NCI-H2171 (cell line): ENCODE measurements at regions not wholly inside any gene's neighbourhood (a gene's known extent, or its start where the extent isn't known, plus 50 kb on each side); places are given as distances from the start of the nearest gene placed in this dataset.

Experiments
- DNase-seq: peaks from one replicate; lab custom pipeline; 2025; lab: John Stamatoyannopoulos, UW

DNA sequence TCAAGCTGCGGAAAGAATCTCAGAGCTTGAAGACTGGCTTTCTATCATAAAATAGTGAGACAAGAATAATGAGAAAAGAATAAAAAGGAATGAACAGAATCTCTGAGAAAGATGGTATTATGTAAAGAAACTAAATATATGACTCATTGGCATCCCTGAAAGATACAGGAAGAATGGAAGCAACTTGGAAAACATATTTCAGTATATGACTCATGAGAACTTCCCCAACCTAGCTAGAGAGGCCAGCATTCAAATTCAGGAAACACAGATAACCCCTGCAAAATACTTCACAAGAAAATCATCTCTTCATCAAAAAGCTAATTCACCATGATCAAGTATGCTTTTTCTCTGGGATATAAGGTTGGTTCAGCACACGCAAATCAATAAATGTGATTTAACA lies 2318.0 kb downstream of the PCDH9 start:
- DNase-seq, result no peak

DNA sequence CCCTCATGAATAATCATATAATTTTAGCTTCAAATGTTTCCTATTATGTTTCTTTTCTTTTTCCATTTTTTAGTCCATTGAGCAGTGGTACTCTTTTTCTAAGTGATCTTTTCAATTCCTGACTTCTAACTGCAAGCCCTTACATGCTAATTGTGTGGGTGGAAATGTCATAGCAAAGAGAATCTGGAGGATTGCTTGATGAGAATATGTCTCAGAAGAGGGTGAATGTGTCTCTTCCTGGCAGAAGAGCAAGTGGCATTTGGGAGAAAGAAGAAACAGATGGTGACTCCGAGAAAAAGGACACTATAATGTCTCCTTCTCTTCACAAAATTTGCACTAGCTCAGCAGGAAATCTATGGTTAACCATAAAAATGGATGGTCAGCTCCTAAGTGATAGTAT lies 2320.0 kb downstream of the PCDH9 start:
- DNase-seq, result no peak

DNA sequence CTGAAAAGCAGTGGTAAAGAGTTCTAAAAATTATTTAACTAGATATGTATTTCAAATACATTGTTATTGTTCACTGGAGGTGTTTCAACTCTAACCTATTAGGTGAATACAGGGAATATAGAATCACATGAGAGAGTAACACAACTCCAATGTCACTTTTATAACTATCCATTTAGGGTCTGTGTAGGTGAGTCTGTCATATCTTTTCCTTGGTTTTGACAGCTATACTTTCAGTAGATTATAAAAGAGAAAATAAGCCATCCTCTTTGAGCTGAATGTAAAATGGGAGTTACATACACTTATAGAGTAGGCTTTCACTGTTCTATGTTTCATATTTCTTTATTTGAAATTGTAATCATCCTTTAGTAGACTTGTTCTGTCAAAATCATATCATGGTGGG lies 2321.0 kb downstream of the PCDH9 start:
- DNase-seq, result no peak

- DNase-seq, result no peak
Measured at GRCh38 chr13:64900039-64900438, 2330.1 kb downstream of the PCDH9 start.

GRCh38 chr13:64884976-64885375 lies 2345.2 kb downstream of the PCDH9 start:
- DNase-seq, result no peak

- DNase-seq, result no peak
Measured at GRCh38 chr13:64877176-64877575, 2353.0 kb downstream of the PCDH9 start.

- DNase-seq, result no peak
Measured at GRCh38 chr13:64871742-64872141, 2358.4 kb downstream of the PCDH9 start.

DNA sequence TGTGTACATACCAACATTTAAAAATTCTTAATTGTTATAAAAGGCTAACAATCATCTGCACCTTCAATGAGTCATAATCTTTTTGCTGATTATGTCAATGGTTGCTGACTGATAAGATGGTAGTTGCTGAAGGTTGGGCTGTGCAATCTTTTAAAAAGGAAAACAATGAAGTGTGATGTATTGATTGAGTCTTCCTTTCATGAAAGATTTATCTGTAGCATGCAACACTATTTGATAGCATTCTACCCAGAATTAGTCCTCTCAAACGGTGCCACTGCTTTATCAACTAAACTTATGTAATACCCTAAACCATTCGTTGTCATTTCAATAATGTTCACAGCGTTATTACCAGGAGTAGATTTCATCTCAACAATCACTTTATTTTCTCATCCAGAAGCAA lies 2360.6 kb downstream of the PCDH9 start:
- DNase-seq, result no peak

- no peak for DNase-seq
Measured at GRCh38 chr13:64867856-64868255, 2362.3 kb downstream of the PCDH9 start.

DNA sequence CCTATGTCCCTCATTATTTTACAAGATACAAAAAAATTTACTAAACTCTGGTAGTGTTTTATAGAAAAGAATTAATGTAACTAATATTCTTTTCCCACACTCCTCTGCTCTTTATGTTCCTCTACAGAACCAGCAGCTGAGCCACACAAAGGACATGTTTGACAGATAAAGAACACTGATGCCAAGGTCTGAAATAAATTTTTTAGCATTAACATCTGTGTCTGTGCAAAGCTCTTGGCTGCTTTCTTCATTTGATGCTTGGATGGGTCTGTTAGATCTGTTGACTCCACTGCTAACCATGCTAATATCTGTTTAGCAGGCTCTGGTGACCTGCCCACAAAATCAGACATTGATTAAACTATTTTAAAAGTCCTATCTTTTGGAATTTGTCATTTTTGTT lies 2363.8 kb downstream of the PCDH9 start:
- no peak for DNase-seq

- DNase-seq, result no peak
Measured at GRCh38 chr13:64855506-64855905, 2374.6 kb downstream of the PCDH9 start.

GRCh38 chr13:64850017-64850416 lies 2380.1 kb downstream of the PCDH9 start:
- no peak for DNase-seq

GRCh38 chr13:64849196-64849595 lies 2380.9 kb downstream of the PCDH9 start:
- DNase-seq, result no peak

DNA sequence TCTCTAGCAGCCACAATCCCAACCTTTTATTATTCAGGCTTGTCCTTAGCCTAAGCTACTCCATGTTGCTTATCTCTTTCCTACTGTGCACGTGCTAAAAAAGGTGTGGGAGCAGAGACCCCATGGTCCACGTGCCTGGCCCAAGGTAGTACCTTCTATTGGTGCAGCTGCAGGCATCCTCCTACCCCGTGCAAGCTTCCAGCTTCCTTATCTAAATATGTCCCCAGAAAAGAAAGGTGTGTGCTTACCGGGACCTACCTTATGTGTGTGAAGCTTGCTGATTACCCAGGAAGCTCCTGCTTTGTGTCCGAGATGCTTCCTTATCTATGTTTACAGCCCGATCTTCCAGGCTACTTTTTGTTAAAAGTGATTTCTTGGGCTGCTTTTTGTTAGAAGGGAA lies 2382.4 kb downstream of the PCDH9 start:
- no peak for DNase-seq

GRCh38 chr13:64845110-64845509 lies 2385.0 kb downstream of the PCDH9 start:
- DNase-seq, result no peak

- DNase-seq, result no peak
Measured at GRCh38 chr13:64819081-64819480, 2411.1 kb downstream of the PCDH9 start.

DNA sequence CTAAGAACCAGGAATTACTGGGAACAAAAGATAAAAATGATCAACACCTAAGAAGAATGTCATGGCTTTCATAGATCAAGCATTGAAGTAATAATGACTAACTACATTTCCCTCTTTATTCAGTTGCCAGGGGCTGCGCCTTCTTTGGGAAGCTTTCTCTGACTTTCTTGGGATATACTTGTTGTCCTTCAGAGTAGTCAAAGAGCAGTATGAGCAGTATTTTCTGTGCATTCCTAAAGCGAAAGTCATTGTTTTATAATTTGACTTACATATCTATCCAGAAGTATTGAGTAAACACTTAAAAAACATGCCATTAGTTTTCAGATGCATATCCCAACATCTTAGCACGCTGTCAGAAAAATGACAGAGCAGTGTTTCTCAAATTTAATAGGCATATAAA lies 2412.4 kb downstream of the PCDH9 start:
- no peak for DNase-seq

- no peak for DNase-seq
Measured at GRCh38 chr13:64810750-64811149, 2419.4 kb downstream of the PCDH9 start.

GRCh38 chr13:64808704-64809103 lies 2421.4 kb downstream of the PCDH9 start:
- DNase-seq, result no peak

- DNase-seq, result no peak
Measured at GRCh38 chr13:64801768-64802167, 2428.4 kb downstream of the PCDH9 start.

GRCh38 chr13:64798422-64798821 lies 2431.7 kb downstream of the PCDH9 start:
- no peak for DNase-seq

GRCh38 chr13:64793592-64793991 lies 2436.5 kb downstream of the PCDH9 start:
- DNase-seq, result no peak

DNA sequence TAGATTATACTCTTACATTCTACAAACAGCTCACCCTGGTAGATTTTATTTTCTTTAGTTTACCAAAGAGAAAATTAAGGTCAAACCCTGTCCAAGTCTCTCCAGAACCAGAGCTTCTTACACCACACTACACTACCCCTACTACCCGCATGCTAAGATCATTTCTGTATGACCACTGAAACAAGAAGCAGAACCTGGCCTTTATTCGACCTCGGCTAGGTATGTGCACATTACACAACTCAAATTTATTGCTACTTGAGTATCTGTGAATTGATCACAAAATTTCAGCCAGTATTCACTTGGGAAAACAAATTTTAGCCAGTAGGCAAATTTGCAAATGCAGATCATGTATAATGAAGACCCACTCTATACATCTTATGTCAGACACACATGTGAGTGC lies 2437.0 kb downstream of the PCDH9 start:
- no peak for DNase-seq

- no peak for DNase-seq
Measured at GRCh38 chr13:64791373-64791772, 2438.8 kb downstream of the PCDH9 start.

- DNase-seq, result no peak
Measured at GRCh38 chr13:64782466-64782865, 2447.7 kb downstream of the PCDH9 start.
